ENCODE measurements at regions not wholly inside any gene's neighbourhood (a gene's known extent, or its start where the extent isn't known, plus 50 kb on each side); places are given as distances from the start of the nearest gene placed in this dataset.

GRCh38 chr5:4386152-4386551 lies 754.0 kb upstream of the ADAMTS16 start:
- H3K27ac Mint-ChIP-seq: no peak overlapping the region
- H3K36me3 Mint-ChIP-seq: no peaks in the 10 kb centered on the region
- H3K9me3 Mint-ChIP-seq: peaks cover 6% of the 10 kb centered on the region
- no peaks in the 10 kb centered on the region for H3K4me1 Mint-ChIP-seq
- H3K4me3 Mint-ChIP-seq: no peak overlapping the region
- DNase-seq: no peak
- H3K27me3 Mint-ChIP-seq: no peaks in the 10 kb centered on the region

GRCh38 chr5:4387290-4387689 lies 752.8 kb upstream of the ADAMTS16 start:
- H3K9me3 Mint-ChIP-seq: peaks cover 6% of the 10 kb centered on the region
- DNase-seq: no peak
- no peak overlapping the region for H3K27ac Mint-ChIP-seq
- H3K4me1 Mint-ChIP-seq: no peaks in the 10 kb centered on the region
- no peaks in the 10 kb centered on the region for H3K36me3 Mint-ChIP-seq
- H3K27me3 Mint-ChIP-seq: no peaks in the 10 kb centered on the region
- H3K4me3 Mint-ChIP-seq: no peak overlapping the region

- Mint-ChIP-seq H3K9me3 (peaks cover 9% of the 10 kb centered on the region), H3K36me3 (no peaks in the 10 kb centered on the region), H3K4me1 (no peaks in the 10 kb centered on the region), H3K4me3 (no peak overlapping the region), H3K27ac (no peak overlapping the region), H3K27me3 (peaks cover 3% of the 10 kb centered on the region)
- DNase-seq: no peak
These were observed 744.4 kb upstream of the ADAMTS16 start for GRCh38 chr5:4395752-4396151.

GRCh38 chr5:4405614-4406219 lies 734.4 kb upstream of the ADAMTS16 start:
- Mint-ChIP-seq H3K36me3 (no peaks in the 10 kb centered on the region), H3K27ac (no peak overlapping the region), H3K9me3 (no peaks in the 10 kb centered on the region), H3K4me3 (no peak overlapping the region), H3K27me3 (no peaks in the 10 kb centered on the region), H3K4me1 (no peaks in the 10 kb centered on the region)
- no peak for DNase-seq

GRCh38 chr5:4410151-4410550 lies 730.0 kb upstream of the ADAMTS16 start:
- H3K9me3 Mint-ChIP-seq: peaks cover 7% of the 10 kb centered on the region
- no peak overlapping the region for H3K4me3 Mint-ChIP-seq
- H3K27ac Mint-ChIP-seq: no peak overlapping the region
- no peaks in the 10 kb centered on the region for H3K4me1 Mint-ChIP-seq
- no peaks in the 10 kb centered on the region for H3K27me3 Mint-ChIP-seq
- no peaks in the 10 kb centered on the region for H3K36me3 Mint-ChIP-seq
- DNase-seq: no peak

GRCh38 chr5:4411664-4412063 lies 728.5 kb upstream of the ADAMTS16 start:
- H3K9me3 Mint-ChIP-seq: peaks cover 7% of the 10 kb centered on the region
- no peaks in the 10 kb centered on the region for H3K27me3 Mint-ChIP-seq
- no peaks in the 10 kb centered on the region for H3K4me1 Mint-ChIP-seq
- no peak for DNase-seq
- no peak overlapping the region for H3K27ac Mint-ChIP-seq
- H3K36me3 Mint-ChIP-seq: no peaks in the 10 kb centered on the region
- no peak overlapping the region for H3K4me3 Mint-ChIP-seq

GRCh38 chr5:4413996-4414395 lies 726.1 kb upstream of the ADAMTS16 start:
- Mint-ChIP-seq H3K9me3 (peaks cover 7% of the 10 kb centered on the region), H3K4me3 (no peak overlapping the region), H3K4me1 (no peaks in the 10 kb centered on the region), H3K36me3 (no peaks in the 10 kb centered on the region), H3K27me3 (no peaks in the 10 kb centered on the region), H3K27ac (no peak overlapping the region)
- no peak for DNase-seq

- DNase-seq: no peak
- Mint-ChIP-seq H3K36me3 (no peaks in the 10 kb centered on the region), H3K27me3 (no peaks in the 10 kb centered on the region)
These were observed 722.0 kb upstream of the ADAMTS16 start for GRCh38 chr5:4418084-4418483.

GRCh38 chr5:4419281-4419680 lies 720.8 kb upstream of the ADAMTS16 start:
- Mint-ChIP-seq H3K27me3 (no peaks in the 10 kb centered on the region), H3K36me3 (no peaks in the 10 kb centered on the region), H3K4me3 (no peak overlapping the region), H3K27ac (no peak overlapping the region), H3K4me1 (no peaks in the 10 kb centered on the region), H3K9me3 (peaks cover 7% of the 10 kb centered on the region)
- no peak for DNase-seq

More at GRCh38 chr5:4418084-4418483, 722.0 kb upstream of the ADAMTS16 start:
- Mint-ChIP-seq H3K4me1 (no peaks in the 10 kb centered on the region), H3K27ac (no peak overlapping the region), H3K9me3 (peaks cover 8% of the 10 kb centered on the region), H3K4me3 (no peak overlapping the region)

- Mint-ChIP-seq H3K4me1 (no peaks in the 10 kb centered on the region), H3K27me3 (no peaks in the 10 kb centered on the region), H3K36me3 (no peaks in the 10 kb centered on the region), H3K4me3 (no peak overlapping the region), H3K9me3 (peaks cover 5% of the 10 kb centered on the region), H3K27ac (no peak overlapping the region)
- DNase-seq: no peak
These were observed 720.0 kb upstream of the ADAMTS16 start for GRCh38 chr5:4420177-4420576.

- DNase-seq: no peak
- peaks cover 5% of the 10 kb centered on the region for H3K9me3 Mint-ChIP-seq
- no peaks in the 10 kb centered on the region for H3K36me3 Mint-ChIP-seq
- no peaks in the 10 kb centered on the region for H3K4me1 Mint-ChIP-seq
- no peak overlapping the region for H3K27ac Mint-ChIP-seq
- H3K27me3 Mint-ChIP-seq: no peaks in the 10 kb centered on the region
- no peak overlapping the region for H3K4me3 Mint-ChIP-seq
These were observed 719.4 kb upstream of the ADAMTS16 start for GRCh38 chr5:4420681-4421080.

- no peak overlapping the region for H3K4me3 Mint-ChIP-seq
- peaks cover 5% of the 10 kb centered on the region for H3K9me3 Mint-ChIP-seq
- no peak for DNase-seq
These were observed 717.9 kb upstream of the ADAMTS16 start for GRCh38 chr5:4422247-4422646.

GRCh38 chr5:4424895-4425294 lies 715.2 kb upstream of the ADAMTS16 start:
- H3K4me1 Mint-ChIP-seq: no peaks in the 10 kb centered on the region
- DNase-seq: no peak
- H3K36me3 Mint-ChIP-seq: no peaks in the 10 kb centered on the region
- H3K9me3 Mint-ChIP-seq: peaks cover 6% of the 10 kb centered on the region
- no peak overlapping the region for H3K27ac Mint-ChIP-seq
- no peaks in the 10 kb centered on the region for H3K27me3 Mint-ChIP-seq
- no peak overlapping the region for H3K4me3 Mint-ChIP-seq

More at GRCh38 chr5:4422247-4422646, 717.9 kb upstream of the ADAMTS16 start:
- Mint-ChIP-seq H3K36me3 (no peaks in the 10 kb centered on the region), H3K27ac (no peak overlapping the region), H3K27me3 (no peaks in the 10 kb centered on the region), H3K4me1 (no peaks in the 10 kb centered on the region)

- H3K4me1 Mint-ChIP-seq: no peaks in the 10 kb centered on the region
- H3K9me3 Mint-ChIP-seq: peaks cover 13% of the 10 kb centered on the region
- no peak overlapping the region for H3K27ac Mint-ChIP-seq
- no peaks in the 10 kb centered on the region for H3K27me3 Mint-ChIP-seq
- no peak overlapping the region for H3K4me3 Mint-ChIP-seq
- no peaks in the 10 kb centered on the region for H3K36me3 Mint-ChIP-seq
- no peak for DNase-seq
These were observed 699.6 kb upstream of the ADAMTS16 start for GRCh38 chr5:4440536-4440935.

GRCh38 chr5:4442221-4442620 lies 697.9 kb upstream of the ADAMTS16 start:
- Mint-ChIP-seq H3K27me3 (no peaks in the 10 kb centered on the region), H3K27ac (no peak overlapping the region), H3K9me3 (peaks cover 21% of the 10 kb centered on the region), H3K4me1 (no peaks in the 10 kb centered on the region), H3K4me3 (no peak overlapping the region), H3K36me3 (no peaks in the 10 kb centered on the region)
- DNase-seq: no peak

GRCh38 chr5:4447657-4448056 lies 692.5 kb upstream of the ADAMTS16 start:
- Mint-ChIP-seq H3K27me3 (no peaks in the 10 kb centered on the region), H3K27ac (no peak overlapping the region), H3K4me3 (no peak overlapping the region), H3K36me3 (no peaks in the 10 kb centered on the region), H3K9me3 (peaks cover 22% of the 10 kb centered on the region), H3K4me1 (no peaks in the 10 kb centered on the region)
- DNase-seq: no peak
